Erythroblast (primary cell): ENCODE measurements at regions not wholly inside any gene's neighbourhood (a gene's known extent, or its start where the extent isn't known, plus 50 kb on each side); places are given as distances from the start of the nearest gene placed in this dataset.

ENCODE experiments used
- GATA1 ChIP-seq: IDR thresholded peaks from 2 replicates; pipeline ENCODE4 v1.6.1; 2011; ENCODE audit warnings: low read depth, mild to moderate bottlenecking, control low read depth, low read length, moderate library complexity
- POLR2A ChIP-seq: IDR thresholded peaks from 2 replicates; pipeline ENCODE4 v1.6.1; 2011; ENCODE audit warnings: mild to moderate bottlenecking, low read length

GRCh38 chr18:71426441-71426840 is 1117.7 kb downstream of the CBLN2 start:
- TF ChIP-seq POLR2A = no peak
- no peak for TF ChIP-seq GATA1
